Activated CD8-positive, alpha-beta T cell treated with anti-CD3 and anti-CD28 coated beads, Interleukin-2, amount 10 ng/mL, durations not matched to agents 7 days and 5 days (primary cell): ENCODE measurements at regions not wholly inside any gene's neighbourhood (a gene's known extent, or its start where the extent isn't known, plus 50 kb on each side); places are given as distances from the start of the nearest gene placed in this dataset.

Experiments used
- ATAC-seq: fragments of 150-1000 bp; cut with Tn5 transposase; one replicate; pipeline ENCODE4 v1.10.0; 2021; ENCODE audit warnings: moderate library complexity
- CTCF ChIA-PET: fragments of 350-600 bp; sonication (Branson Sonifier 250); formaldehyde crosslinking; loops from one replicate; lab custom pipeline; 2021; ENCODE audit warnings: antibody characterized with exemption; lab: Charles Lee
- POLR2A ChIA-PET: fragments of 350-600 bp; sonication (Branson Sonifier 250); formaldehyde crosslinking; loops from one replicate; lab custom pipeline; 2021; ENCODE audit warnings: antibody characterized with exemption; lab: Charles Lee
- DNase-seq: peaks from one replicate; pipeline ENCODE4 v3.0.0-alpha.2; 2020
- H3K27ac Mint-ChIP-seq: one replicate; pipeline ENCODE4 v1.8.0; 2021; ENCODE audit warnings: mild to moderate bottlenecking, mixed read lengths
- H3K27me3 Mint-ChIP-seq: one replicate; pipeline ENCODE4 v1.8.0; 2021; ENCODE audit warnings: low read depth, mixed read lengths
- H3K36me3 Mint-ChIP-seq: one replicate; pipeline ENCODE4 v1.8.0; 2021; ENCODE audit warnings: low read depth, mixed read lengths
- H3K4me1 Mint-ChIP-seq: one replicate; pipeline ENCODE4 v1.8.0; 2021; ENCODE audit warnings: low read depth, mixed read lengths
- H3K4me3 Mint-ChIP-seq: one replicate; pipeline ENCODE4 v1.8.0; 2021; ENCODE audit warnings: mild to moderate bottlenecking, mixed read lengths
- H3K9me3 Mint-ChIP-seq: one replicate; pipeline ENCODE4 v1.8.0; 2022; ENCODE audit warnings: mixed read lengths; ENCODE audit not compliant: insufficient read depth

GRCh38 chr20:10792291-10792690, 118.5 kb upstream of the JAG1 start:
- Mint-ChIP-seq H3K36me3 (no peaks in the 10 kb centered on the region), H3K9me3 (no peaks in the 10 kb centered on the region), H3K27me3 (no peaks in the 10 kb centered on the region), H3K4me1 (no peaks in the 10 kb centered on the region), H3K4me3 (no peak overlapping the region), H3K27ac (no peak overlapping the region)
- ChIA-PET CTCF (no interaction called here), POLR2A (no interaction called here)
- ATAC-seq (no peak), DNase-seq (no peak)

- Mint-ChIP-seq H3K4me3 (no peak overlapping the region), H3K9me3 (no peaks in the 10 kb centered on the region), H3K27me3 (no peaks in the 10 kb centered on the region), H3K36me3 (no peaks in the 10 kb centered on the region), H3K27ac (no peak overlapping the region), H3K4me1 (no peaks in the 10 kb centered on the region)
- ChIA-PET POLR2A (no interaction called here), CTCF (no interaction called here)
- DNase-seq (no peak), ATAC-seq (no peak)
Measured at GRCh38 chr20:10793766-10794165, 120.0 kb upstream of the JAG1 start.

- CTCF ChIA-PET: no interaction called here
- POLR2A ChIA-PET: no interaction called here
- Mint-ChIP-seq H3K4me3 (no peak overlapping the region), H3K4me1 (no peaks in the 10 kb centered on the region), H3K9me3 (no peaks in the 10 kb centered on the region), H3K27ac (no peak overlapping the region), H3K36me3 (no peaks in the 10 kb centered on the region), H3K27me3 (no peaks in the 10 kb centered on the region)
- no peak for ATAC-seq
- no peak for DNase-seq
Measured at GRCh38 chr20:10794765-10795164, 121.0 kb upstream of the JAG1 start.

GRCh38 chr20:10795286-10796026, 121.7 kb upstream of the JAG1 start:
- Mint-ChIP-seq H3K4me1 (no peaks in the 10 kb centered on the region), H3K4me3 (no peak overlapping the region), H3K27ac (no peak overlapping the region), H3K36me3 (no peaks in the 10 kb centered on the region), H3K9me3 (no peaks in the 10 kb centered on the region), H3K27me3 (no peaks in the 10 kb centered on the region)
- ATAC-seq (no peak), DNase-seq (no peak)
- ChIA-PET POLR2A (no interaction called here), CTCF (no interaction called here)

- H3K4me1 Mint-ChIP-seq: no peaks in the 10 kb centered on the region
- CTCF ChIA-PET: no interaction called here
Measured at GRCh38 chr20:10798811-10799210, 125.0 kb upstream of the JAG1 start.

GRCh38 chr20:10799735-10800134, 125.9 kb upstream of the JAG1 start:
- Mint-ChIP-seq H3K27ac (no peak overlapping the region), H3K4me1 (no peaks in the 10 kb centered on the region), H3K9me3 (no peaks in the 10 kb centered on the region), H3K27me3 (no peaks in the 10 kb centered on the region), H3K4me3 (no peak overlapping the region), H3K36me3 (no peaks in the 10 kb centered on the region)
- ChIA-PET CTCF (no interaction called here), POLR2A (no interaction called here)
- ATAC-seq (no peak), DNase-seq (no peak)

More at GRCh38 chr20:10798811-10799210, 125.0 kb upstream of the JAG1 start:
- Mint-ChIP-seq H3K27ac (no peak overlapping the region), H3K27me3 (no peaks in the 10 kb centered on the region), H3K36me3 (no peaks in the 10 kb centered on the region), H3K4me3 (no peak overlapping the region), H3K9me3 (no peaks in the 10 kb centered on the region)
- no peak for DNase-seq
- ATAC-seq: no peak
- POLR2A ChIA-PET: no interaction called here

- ChIA-PET POLR2A (no interaction called here), CTCF (no interaction called here)
- no peaks in the 10 kb centered on the region for H3K4me1 Mint-ChIP-seq
- H3K27ac Mint-ChIP-seq: no peak overlapping the region
- no peak for DNase-seq
- ATAC-seq: no peak
- no peaks in the 10 kb centered on the region for H3K27me3 Mint-ChIP-seq
- H3K36me3 Mint-ChIP-seq: no peaks in the 10 kb centered on the region
- H3K9me3 Mint-ChIP-seq: no peaks in the 10 kb centered on the region
- H3K4me3 Mint-ChIP-seq: no peak overlapping the region
Measured at GRCh38 chr20:10800288-10800687, 126.5 kb upstream of the JAG1 start.

GRCh38 chr20:10802236-10802635, 128.4 kb upstream of the JAG1 start:
- no peaks in the 10 kb centered on the region for H3K36me3 Mint-ChIP-seq
- no peak overlapping the region for H3K4me3 Mint-ChIP-seq
- no peaks in the 10 kb centered on the region for H3K4me1 Mint-ChIP-seq
- ChIA-PET POLR2A (no interaction called here), CTCF (no interaction called here)
- no peaks in the 10 kb centered on the region for H3K9me3 Mint-ChIP-seq
- ATAC-seq (no peak), DNase-seq (no peak)
- no peaks in the 10 kb centered on the region for H3K27me3 Mint-ChIP-seq
- no peak overlapping the region for H3K27ac Mint-ChIP-seq

- POLR2A ChIA-PET: no interaction called here
- no peaks in the 10 kb centered on the region for H3K4me1 Mint-ChIP-seq
- no peak overlapping the region for H3K27ac Mint-ChIP-seq
- no peaks in the 10 kb centered on the region for H3K27me3 Mint-ChIP-seq
- H3K4me3 Mint-ChIP-seq: no peak overlapping the region
- no peaks in the 10 kb centered on the region for H3K36me3 Mint-ChIP-seq
- DNase-seq: no peak
- H3K9me3 Mint-ChIP-seq: no peaks in the 10 kb centered on the region
- no peak for ATAC-seq
- CTCF ChIA-PET: interaction anchor here (1.5 kb wide), 1 partner anchor 10 kb away, joined by 5 read pairs; no protein-coding TSS in a partner anchor
Measured at GRCh38 chr20:10805764-10806163, 132.0 kb upstream of the JAG1 start.

- H3K4me1 Mint-ChIP-seq: no peaks in the 10 kb centered on the region
- H3K27ac Mint-ChIP-seq: no peak overlapping the region
- no peak overlapping the region for H3K4me3 Mint-ChIP-seq
- ATAC-seq (no peak), DNase-seq (no peak)
- POLR2A ChIA-PET: no interaction called here
- no peaks in the 10 kb centered on the region for H3K9me3 Mint-ChIP-seq
- H3K36me3 Mint-ChIP-seq: no peaks in the 10 kb centered on the region
- CTCF ChIA-PET: interaction anchor here (1.5 kb wide), 1 partner anchor 10 kb away, joined by 5 read pairs; no protein-coding TSS in a partner anchor
- H3K27me3 Mint-ChIP-seq: no peaks in the 10 kb centered on the region
Measured at GRCh38 chr20:10806539-10806938, 132.7 kb upstream of the JAG1 start.

GRCh38 chr20:10807013-10807412, 133.2 kb upstream of the JAG1 start:
- no peaks in the 10 kb centered on the region for H3K9me3 Mint-ChIP-seq
- H3K4me1 Mint-ChIP-seq: no peaks in the 10 kb centered on the region
- H3K4me3 Mint-ChIP-seq: no peak overlapping the region
- DNase-seq (no peak), ATAC-seq (no peak)
- CTCF ChIA-PET: no interaction called here
- H3K36me3 Mint-ChIP-seq: no peaks in the 10 kb centered on the region
- POLR2A ChIA-PET: no interaction called here
- H3K27ac Mint-ChIP-seq: no peak overlapping the region
- H3K27me3 Mint-ChIP-seq: no peaks in the 10 kb centered on the region

- DNase-seq: no peak
- no peak overlapping the region for H3K27ac Mint-ChIP-seq
- H3K9me3 Mint-ChIP-seq: no peaks in the 10 kb centered on the region
- POLR2A ChIA-PET: no interaction called here
- CTCF ChIA-PET: no interaction called here
- H3K36me3 Mint-ChIP-seq: no peaks in the 10 kb centered on the region
- ATAC-seq: no peak
- no peaks in the 10 kb centered on the region for H3K27me3 Mint-ChIP-seq
- no peaks in the 10 kb centered on the region for H3K4me1 Mint-ChIP-seq
- H3K4me3 Mint-ChIP-seq: no peak overlapping the region
Measured at GRCh38 chr20:10812759-10813327, 139.0 kb upstream of the JAG1 start.
